ENCODE measurements at regions not wholly inside any gene's neighbourhood (a gene's known extent, or its start where the extent isn't known, plus 50 kb on each side); places are given as distances from the start of the nearest gene placed in this dataset.

GRCh38 chr19:57016491-57016890, 103.3 kb upstream of the USP29 start:
- TF ChIP-seq CTCF (IDR thresholded peaks at IDR 0.05) (no peak), EP300 (IDR thresholded peaks at IDR 0.05) (no peak)
